Lung (tissue), 11 donors: ENCODE measurements at regions not wholly inside any gene's neighbourhood (a gene's known extent, or its start where the extent isn't known, plus 50 kb on each side); places are given as distances from the start of the nearest gene placed in this dataset.

Source experiments
- ATAC-seq: fragments of 200-7000 bp; cut with Tn5 transposase; one replicate; pipeline ENCODE4 v1.9.1; 2020; ENCODE audit warnings: moderate number of reproducible peaks; ENCODE audit not compliant: insufficient read depth, low FRiP score
- DNase-seq, 3 donors: peaks; one replicate each; pipeline ENCODE4 v3.0.0-alpha.2; 2013 to 2017
- H3K27ac ChIP-seq, 2 donors: one replicate each; pipeline ENCODE4 v1.5.1; 2013; ENCODE audit warnings: mild to moderate bottlenecking in 2 of 2, moderate library complexity in 2 of 2, control low read depth in 1 of 2, inconsistent platforms in 1 of 2, low read depth in 1 of 2, low read length in 1 of 2
- H3K27me3 ChIP-seq, 3 donors: one replicate each; pipeline ENCODE4 v1.5.1; 2013; ENCODE audit warnings: low read length in 2 of 3; ENCODE audit not compliant: control insufficient read depth in 3 of 3, insufficient read depth in 3 of 3
- H3K36me3 ChIP-seq, 4 donors: one replicate each; pipeline ENCODE4 v1.5.1; 2013; ENCODE audit warnings: low read length in 4 of 4, mild to moderate bottlenecking in 1 of 4, moderate library complexity in 1 of 4; ENCODE audit not compliant: control insufficient read depth in 4 of 4, insufficient read depth in 4 of 4
- H3K4me1 ChIP-seq, 5 donors: one replicate each; pipeline ENCODE4 v1.5.1; 2013; ENCODE audit warnings: low read length in 5 of 5, mild to moderate bottlenecking in 2 of 5, moderate library complexity in 1 of 5; ENCODE audit not compliant: control insufficient read depth in 5 of 5, insufficient read depth in 5 of 5
- H3K4me3 ChIP-seq: one replicate; pipeline ENCODE4 v1.5.1; 2013; ENCODE audit warnings: mild to moderate bottlenecking, control low read depth, moderate library complexity
- H3K9ac ChIP-seq, 2 donors: one replicate each; pipeline ENCODE4 v1.5.1; 2013; ENCODE audit warnings: low read length in 2 of 2, control low read depth in 1 of 2; ENCODE audit not compliant: insufficient read depth in 1 of 2
- H3K9me3 ChIP-seq, 4 donors: one replicate each; pipeline ENCODE4 v1.5.1; 2013; ENCODE audit warnings: low read length in 3 of 4, mild to moderate bottlenecking in 1 of 4, moderate library complexity in 1 of 4; ENCODE audit not compliant: control insufficient read depth in 4 of 4, insufficient read depth in 3 of 4
- CTCF ChIP-seq: IDR thresholded peaks from 2 replicates; pipeline ENCODE4 v1.5.1; 2012; ENCODE audit warnings: mild to moderate bottlenecking; ENCODE audit errors: control extremely low read depth, extremely low read depth
- WGBS, 2 donors: extraction: QIAGEN DNeasy Blood & Tissue Kit; methylation state at CpG; one replicate each; pipeline ENCODE4 v1.1.7; 2013; 5-methylcytosine and 5-hydroxymethylcytosine counted together
- donor health status: control.
- donor health status: control.
- donor health status: Bipolar disorder and iron deficiency.
- donor health status: healthy.
- donor health status: DM: yes; HTN: yes; CAD: no.

- Histone ChIP-seq H3K9ac (no peak overlapping the region), H3K27ac (no peak overlapping the region), H3K27me3 (no peaks in the 10 kb centered on the region), H3K4me1 (peaks cover 0 to 14% (median 0%) of the 10 kb centered on the region in 5 donors), H3K36me3 (no peaks in the 10 kb centered on the region), H3K9me3 (peaks cover 0 to 3% (median 0%) of the 10 kb centered on the region in 4 donors), H3K4me3 (no peak overlapping the region)
- DNase-seq (peak; percentile 76 to 95 (median 93)), ATAC-seq (no peak)
- no peak for TF ChIP-seq CTCF
- 25 to 26% methylated on average over 1 of the region's 1 CpG for WGBS, 2 donors
These were observed 995.9 kb downstream of the UQCRFS1 start for GRCh38 chr19:28217022-28217421.

- ATAC-seq (no peak), DNase-seq (no peak)
- 62 to 69% methylated on average over 6 of the region's 6 CpGs for WGBS, 2 donors
- no peak for TF ChIP-seq CTCF
- Histone ChIP-seq H3K4me1 (peaks cover 0 to 14% (median 0%) of the 10 kb centered on the region in 5 donors), H3K27ac (no peak overlapping the region), H3K9me3 (no peaks in the 10 kb centered on the region), H3K27me3 (no peaks in the 10 kb centered on the region), H3K9ac (no peak overlapping the region), H3K4me3 (no peak overlapping the region), H3K36me3 (no peaks in the 10 kb centered on the region)
These were observed 999.4 kb downstream of the UQCRFS1 start for GRCh38 chr19:28213470-28214082.

DNA sequence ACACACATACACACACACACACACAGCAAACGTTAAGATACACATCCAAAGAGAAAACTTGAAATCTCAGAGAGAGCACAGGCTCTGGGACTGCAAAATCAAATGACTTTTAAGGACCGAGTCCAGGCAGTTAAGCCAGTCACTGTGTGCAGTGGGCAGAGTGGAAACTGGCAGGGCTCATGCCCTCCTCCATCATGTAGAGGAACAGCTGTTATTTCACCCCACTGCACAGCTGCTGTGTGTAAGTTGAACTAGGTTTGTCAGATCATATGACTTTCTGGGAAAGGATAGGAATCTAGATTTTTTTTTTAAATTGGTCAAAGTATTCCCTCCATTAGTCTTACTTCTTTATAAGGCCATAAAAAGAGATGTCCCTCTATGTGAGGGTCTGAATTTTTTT lies 1002.1 kb downstream of the UQCRFS1 start:
- Histone ChIP-seq H3K9ac (no peak overlapping the region), H3K4me1 (peaks cover 0 to under 1% (median 0%) of the 10 kb centered on the region in 5 donors), H3K36me3 (no peaks in the 10 kb centered on the region), H3K27ac (no peak overlapping the region), H3K4me3 (no peak overlapping the region), H3K27me3 (no peaks in the 10 kb centered on the region), H3K9me3 (no peaks in the 10 kb centered on the region)
- 60 to 76% methylated on average over 2 of the region's 2 CpGs for WGBS, 2 donors
- ATAC-seq (no peak), DNase-seq (no peak)
- TF ChIP-seq CTCF, result no peak

DNA sequence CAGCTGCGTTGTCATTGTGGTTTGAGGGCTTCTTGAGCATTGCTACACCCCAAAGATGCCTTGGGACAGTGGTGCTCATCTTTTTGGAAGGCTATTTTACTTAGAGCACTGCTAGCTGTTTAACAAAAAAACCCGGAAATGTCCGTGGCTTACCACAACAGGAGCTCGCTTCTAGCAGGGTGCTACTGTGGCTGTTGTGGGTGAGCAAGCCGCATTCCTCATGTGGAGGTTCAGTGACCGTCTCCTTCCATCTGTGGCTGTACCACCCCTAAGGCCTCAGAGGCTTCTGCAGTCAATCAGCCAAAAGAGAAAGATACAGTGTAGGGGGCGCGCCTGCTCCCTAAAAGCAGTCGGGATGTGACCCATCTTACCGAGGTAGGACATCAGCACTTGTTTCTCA lies 1004.2 kb downstream of the UQCRFS1 start:
- Histone ChIP-seq H3K4me1 (no peaks in the 10 kb centered on the region), H3K27me3 (no peaks in the 10 kb centered on the region), H3K9ac (no peak overlapping the region), H3K9me3 (no peaks in the 10 kb centered on the region), H3K36me3 (no peaks in the 10 kb centered on the region), H3K27ac (no peak overlapping the region), H3K4me3 (no peak overlapping the region)
- no peak for TF ChIP-seq CTCF
- WGBS, 2 donors, result 69 to 80% methylated on average over 10 of the region's 10 CpGs
- DNase-seq, result no peak
- ATAC-seq, result no peak
